ENCODE measurements at regions not wholly inside any gene's neighbourhood (a gene's known extent, or its start where the extent isn't known, plus 50 kb on each side); places are given as distances from the start of the nearest gene placed in this dataset.
A peak's percentile ranks its signal among the peaks of the same experiment; 100 is the strongest.

DNA sequence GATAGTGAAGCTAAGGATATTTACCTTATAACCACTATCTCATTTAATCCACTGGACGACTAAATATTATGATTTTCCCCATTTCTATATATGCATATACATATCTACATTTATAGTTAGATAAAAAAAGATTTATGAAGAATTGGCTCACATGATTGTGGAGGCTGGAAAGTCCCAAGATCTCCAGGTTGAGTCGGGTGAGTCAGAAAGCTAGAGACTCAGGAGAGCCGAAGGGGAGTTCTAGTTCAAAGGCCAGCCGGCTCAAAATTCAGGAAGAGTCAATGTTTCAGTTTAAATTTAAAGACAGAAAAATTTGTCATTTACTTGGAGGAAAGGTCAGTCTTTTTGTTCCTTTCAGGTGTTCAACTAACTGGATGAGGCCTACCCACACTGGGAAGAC lies 158.2 kb upstream of the CPEB2 start:
- DNase-seq: peak; percentile 10
- CTCF ChIA-PET: interaction anchor here (1.0 kb wide), 1 partner anchor 61 kb away, joined by 3 read pairs; no protein-coding TSS in a partner anchor
- Mint-ChIP-seq H3K27ac (no peak overlapping the region), H3K4me1 (ENCODE audit: low read depth) (peaks cover 13% of the 10 kb centered on the region), H3K9me3 (peaks cover 3% of the 10 kb centered on the region), H3K36me3 (ENCODE audit: low read depth) (no peaks in the 10 kb centered on the region), H3K27me3 (ENCODE audit: low read depth) (peaks cover 4% of the 10 kb centered on the region), H3K4me3 (no peak overlapping the region)
- intact Hi-C loops (cut with micrococcal nuclease): loop anchor here (5.0 kb wide), 1 partner anchor 158 kb away; the partner anchor contains the start of gene CPEB2

DNA sequence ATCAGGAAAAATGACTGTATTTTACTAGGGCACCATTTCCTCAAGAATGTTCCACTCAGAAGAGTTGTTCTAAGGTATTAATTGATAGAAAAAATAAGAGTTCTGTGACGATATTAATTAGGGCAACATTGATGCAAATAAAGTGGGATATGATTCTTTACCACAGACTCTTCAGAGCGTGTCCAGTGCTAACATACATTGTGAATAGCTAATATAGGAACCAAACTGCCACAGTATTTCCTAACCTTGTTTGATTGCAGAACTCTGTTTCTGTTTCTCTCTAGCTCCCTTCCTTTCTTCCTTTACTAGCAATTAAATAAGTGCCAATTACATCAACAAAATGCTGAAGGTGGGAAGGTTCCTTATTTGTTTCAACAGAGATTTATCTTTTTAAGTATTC lies 154.1 kb upstream of the CPEB2 start:
- H3K9me3 Mint-ChIP-seq: no peaks in the 10 kb centered on the region
- peaks cover 10% of the 10 kb centered on the region for H3K27me3 Mint-ChIP-seq (ENCODE audit: low read depth)
- CTCF ChIA-PET: interaction anchor here (0.6 kb wide), 1 partner anchor 98 kb away, joined by 3 read pairs; no protein-coding TSS in a partner anchor
- H3K4me3 Mint-ChIP-seq: no peak overlapping the region
- no peaks in the 10 kb centered on the region for H3K36me3 Mint-ChIP-seq (ENCODE audit: low read depth)
- intact Hi-C loops (cut with micrococcal nuclease): no loop called here
- H3K4me1 Mint-ChIP-seq (ENCODE audit: low read depth): peaks cover 12% of the 10 kb centered on the region
- DNase-seq: no peak
- no peak overlapping the region for H3K27ac Mint-ChIP-seq

DNA sequence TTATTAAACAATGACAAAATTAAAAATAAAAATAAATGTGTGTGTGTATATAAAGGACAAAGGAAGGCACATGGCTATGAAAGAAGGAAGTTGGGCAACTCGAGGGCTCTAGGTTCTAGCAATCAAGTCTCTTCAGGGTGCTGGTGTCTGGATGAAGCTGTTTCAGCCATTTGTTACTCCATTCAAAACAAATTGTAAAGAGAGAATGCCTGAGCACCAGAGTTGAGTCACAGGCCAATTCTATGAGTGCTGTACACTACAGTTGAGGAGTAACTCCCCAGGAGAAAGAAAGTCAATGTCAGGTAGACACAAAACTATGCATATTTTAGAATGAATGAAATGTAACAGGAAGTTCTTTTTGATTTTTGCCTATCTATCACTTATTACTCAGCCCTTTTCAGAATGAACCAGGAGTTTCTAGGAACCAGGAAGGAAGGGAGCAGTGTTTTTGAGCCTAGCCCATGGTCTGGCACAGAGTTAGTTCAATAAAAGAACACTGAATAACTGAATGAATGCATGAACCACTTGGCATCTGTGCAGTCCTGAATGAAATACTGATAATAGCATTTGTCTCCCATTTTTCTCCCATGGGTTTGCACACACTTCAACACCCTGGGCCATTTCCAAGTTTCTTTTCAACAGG lies 151.7 kb upstream of the CPEB2 start:
- peaks cover 12% of the 10 kb centered on the region for H3K27me3 Mint-ChIP-seq (ENCODE audit: low read depth)
- H3K9me3 Mint-ChIP-seq: peaks cover 5% of the 10 kb centered on the region
- no peaks in the 10 kb centered on the region for H3K36me3 Mint-ChIP-seq (ENCODE audit: low read depth)
- intact Hi-C loops (cut with micrococcal nuclease): loop anchor here (10.0 kb wide), 2 partner anchors 904 to 1196 kb away; no protein-coding TSS in a partner anchor
- CTCF ChIA-PET: no interaction called here
- peaks cover 12% of the 10 kb centered on the region for H3K4me1 Mint-ChIP-seq (ENCODE audit: low read depth)
- no peak for DNase-seq
- no peak overlapping the region for H3K27ac Mint-ChIP-seq
- no peak overlapping the region for H3K4me3 Mint-ChIP-seq

DNA sequence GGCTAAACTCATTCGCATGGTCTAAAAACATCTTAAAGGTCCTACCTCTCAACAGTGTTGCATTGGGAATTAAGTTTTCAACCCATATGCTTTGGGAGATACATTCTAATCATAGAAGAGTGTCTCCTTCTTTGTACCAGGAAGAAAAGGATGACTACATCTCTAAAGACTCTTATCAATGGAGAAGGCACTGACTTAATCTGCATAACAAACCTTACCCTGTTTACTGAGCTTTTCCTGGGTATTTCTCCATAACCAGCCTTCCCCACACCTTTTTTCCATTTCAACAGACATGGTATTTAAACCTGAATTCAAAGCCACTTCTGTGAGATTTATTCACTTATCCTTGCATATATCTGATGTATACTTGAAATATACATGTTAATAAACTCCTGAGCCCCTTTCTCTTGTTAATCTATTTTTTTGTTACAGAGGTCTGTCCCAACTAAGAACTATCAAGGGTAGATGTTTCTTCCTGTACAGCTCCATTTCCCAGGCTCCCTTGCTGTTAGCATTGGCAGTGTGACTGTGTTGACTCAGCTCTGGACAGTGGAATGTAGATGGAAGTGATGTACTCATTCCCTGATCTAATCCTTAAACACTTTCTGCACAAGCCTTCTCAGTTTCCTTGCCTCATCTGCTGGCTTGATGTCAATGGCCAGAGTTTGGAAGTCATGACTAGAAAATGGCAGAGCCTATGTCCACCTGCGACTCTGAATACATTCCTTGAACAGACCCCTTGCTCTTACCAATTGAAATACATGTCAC lies 148.9 kb upstream of the CPEB2 start:
- Mint-ChIP-seq H3K4me3 (no peak overlapping the region), H3K4me1 (ENCODE audit: low read depth) (peaks cover 31% of the 10 kb centered on the region), H3K27ac (no peak overlapping the region), H3K9me3 (peaks cover 8% of the 10 kb centered on the region), H3K36me3 (ENCODE audit: low read depth) (no peaks in the 10 kb centered on the region), H3K27me3 (ENCODE audit: low read depth) (peaks cover 12% of the 10 kb centered on the region)
- CTCF ChIA-PET: no interaction called here
- no peak for DNase-seq
- intact Hi-C loops (cut with micrococcal nuclease): loop anchor here (10.0 kb wide), 2 partner anchors 901 to 1199 kb away; no protein-coding TSS in a partner anchor

DNA sequence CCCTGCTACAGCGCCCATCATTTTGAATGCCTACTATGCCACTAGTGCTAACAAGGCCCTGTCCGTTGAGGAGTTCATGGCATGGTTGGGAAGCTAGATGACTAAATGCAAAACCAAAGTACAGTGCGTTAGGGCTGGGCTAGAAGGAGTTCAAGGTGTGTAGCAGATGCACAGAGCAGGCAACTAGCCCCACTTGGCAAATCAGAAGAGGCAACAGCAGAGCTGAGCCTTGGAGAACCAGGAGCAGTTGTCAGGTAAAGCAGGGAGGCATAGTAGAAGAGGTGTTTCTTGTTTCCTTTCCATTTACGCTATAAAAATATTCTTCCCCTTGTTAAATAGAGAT lies 146.6 kb upstream of the CPEB2 start:
- Mint-ChIP-seq H3K27me3 (ENCODE audit: low read depth) (peaks cover 17% of the 10 kb centered on the region), H3K9me3 (peaks cover 8% of the 10 kb centered on the region), H3K4me3 (no peak overlapping the region), H3K36me3 (ENCODE audit: low read depth) (no peaks in the 10 kb centered on the region), H3K27ac (peak overlapping the region; percentile 86), H3K4me1 (ENCODE audit: low read depth) (peaks cover 27% of the 10 kb centered on the region)
- DNase-seq: no peak
- CTCF ChIA-PET: interaction anchor here (0.7 kb wide), 1 partner anchor 278 kb away, joined by 3 read pairs; no protein-coding TSS in a partner anchor
- intact Hi-C loops (cut with micrococcal nuclease): loop anchor here (1.0 to 10.0 kb wide), 16 partner anchors 12 to 1201 kb away; partner anchors contain the start of genes CPEB2 and FBXL5

DNA sequence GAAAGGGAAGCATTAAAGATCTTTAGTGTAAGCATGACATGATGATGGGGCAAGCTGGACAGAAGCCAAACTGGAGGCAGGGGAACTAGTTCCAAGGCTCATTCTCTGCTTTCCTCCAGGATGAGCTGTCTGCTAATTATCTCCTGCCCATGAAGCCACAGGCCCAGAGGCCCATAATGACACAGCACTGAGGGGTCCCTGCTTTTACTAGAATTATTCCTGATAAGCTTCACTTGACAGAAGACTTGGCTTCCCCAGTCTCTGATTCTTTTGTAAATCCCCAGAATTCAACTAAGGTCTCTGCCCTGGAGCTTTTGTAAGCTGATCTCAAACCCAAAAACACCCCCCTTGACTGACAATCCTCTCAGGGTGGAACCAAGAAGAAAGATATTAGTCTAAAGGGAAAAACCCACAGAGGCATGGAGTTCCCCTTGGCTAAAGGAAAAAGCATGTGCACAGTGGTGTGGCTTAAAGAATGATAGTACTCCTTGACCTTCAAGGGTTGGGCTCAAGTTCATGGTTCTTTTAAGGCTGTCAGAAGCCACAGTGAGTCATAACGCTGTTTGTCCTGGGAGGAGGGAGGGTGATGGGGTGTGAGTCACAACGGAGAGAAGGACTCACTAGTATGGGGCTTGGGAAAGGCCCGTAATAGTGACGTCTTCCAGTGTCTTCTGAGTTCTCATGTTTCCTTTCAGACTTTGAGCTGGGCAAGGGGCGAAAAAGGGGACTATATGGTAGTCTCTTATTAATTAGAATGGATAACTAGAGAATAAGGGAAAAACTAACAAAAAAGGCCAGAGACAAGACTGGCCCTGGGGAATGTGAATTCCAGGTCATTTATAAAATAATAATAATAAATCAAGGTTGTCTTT lies 146.0 kb upstream of the CPEB2 start:
- peak; percentile 88 for DNase-seq
- peaks cover 19% of the 10 kb centered on the region for H3K27me3 Mint-ChIP-seq (ENCODE audit: low read depth)
- H3K9me3 Mint-ChIP-seq: peaks cover 8% of the 10 kb centered on the region
- H3K4me1 Mint-ChIP-seq (ENCODE audit: low read depth): peaks cover 24% of the 10 kb centered on the region
- CTCF ChIA-PET: interaction anchor here (0.7 to 1.0 kb wide), 3 partner anchors 16 to 541 kb away, joined by 3 to 4 read pairs (median 3); no protein-coding TSS in a partner anchor
- peak overlapping the region; percentile 86 for H3K27ac Mint-ChIP-seq
- intact Hi-C loops (cut with micrococcal nuclease): loop anchor here (1.0 to 10.0 kb wide), 16 partner anchors 13 to 1201 kb away; partner anchors contain the start of genes CPEB2 and FBXL5
- H3K36me3 Mint-ChIP-seq (ENCODE audit: low read depth): no peaks in the 10 kb centered on the region
- no peak overlapping the region for H3K4me3 Mint-ChIP-seq

DNA sequence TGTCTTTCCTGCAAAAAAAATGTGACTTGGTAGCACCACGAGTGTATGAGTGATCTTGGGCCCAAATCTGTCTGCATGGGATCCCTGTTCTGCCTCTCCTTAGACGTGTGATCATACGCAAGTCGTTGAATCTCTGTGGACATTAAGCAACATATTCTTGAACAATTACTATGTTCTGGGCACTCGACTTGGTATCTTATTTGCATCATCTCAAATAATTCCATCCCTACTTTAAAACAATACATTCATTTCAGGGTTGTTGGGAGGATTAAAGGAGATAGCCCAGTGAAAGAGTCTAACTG lies 145.4 kb upstream of the CPEB2 start:
- Mint-ChIP-seq H3K27me3 (ENCODE audit: low read depth) (peaks cover 21% of the 10 kb centered on the region), H3K4me1 (ENCODE audit: low read depth) (peaks cover 24% of the 10 kb centered on the region), H3K4me3 (no peak overlapping the region), H3K36me3 (ENCODE audit: low read depth) (no peaks in the 10 kb centered on the region), H3K27ac (peak overlapping the region; percentile 86), H3K9me3 (peaks cover 8% of the 10 kb centered on the region)
- CTCF ChIA-PET: interaction anchor here (1.0 kb wide), 1 partner anchor 16 kb away, joined by 3 read pairs; no protein-coding TSS in a partner anchor
- DNase-seq: no peak
- intact Hi-C loops (cut with micrococcal nuclease): loop anchor here (1.0 to 10.0 kb wide), 16 partner anchors 14 to 1202 kb away; partner anchors contain the start of genes CPEB2 and FBXL5

DNA sequence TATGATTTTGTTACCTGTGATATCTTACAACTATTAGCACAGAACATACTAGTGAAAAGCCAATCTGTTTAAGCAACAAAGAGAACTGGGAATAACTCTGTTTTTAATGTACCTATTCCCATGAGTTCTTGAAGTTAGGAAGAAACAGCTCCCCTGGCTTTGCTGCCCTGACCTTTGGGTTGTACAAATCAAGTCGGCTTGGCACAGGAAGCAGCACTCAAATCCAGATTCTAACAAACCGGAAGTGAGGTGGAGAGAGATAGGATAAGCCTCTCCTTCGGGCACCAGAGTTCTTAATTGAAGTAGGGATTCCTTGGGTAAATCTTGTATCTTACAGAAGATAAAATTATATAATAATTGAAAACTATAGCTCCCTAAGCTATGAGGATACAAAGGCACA lies 144.8 kb upstream of the CPEB2 start:
- peaks cover 24% of the 10 kb centered on the region for H3K4me1 Mint-ChIP-seq (ENCODE audit: low read depth)
- no peak overlapping the region for H3K4me3 Mint-ChIP-seq
- H3K36me3 Mint-ChIP-seq (ENCODE audit: low read depth): no peaks in the 10 kb centered on the region
- no peak overlapping the region for H3K27ac Mint-ChIP-seq
- CTCF ChIA-PET: interaction anchor here (1.0 kb wide), 1 partner anchor 15 kb away, joined by 3 read pairs; no protein-coding TSS in a partner anchor
- intact Hi-C loops (cut with micrococcal nuclease): loop anchor here (2.0 to 10.0 kb wide), 9 partner anchors 67 to 1203 kb away; partner anchors contain the start of gene FBXL5
- H3K27me3 Mint-ChIP-seq (ENCODE audit: low read depth): peaks cover 20% of the 10 kb centered on the region
- peak; percentile 12 for DNase-seq
- H3K9me3 Mint-ChIP-seq: peaks cover 8% of the 10 kb centered on the region

DNA sequence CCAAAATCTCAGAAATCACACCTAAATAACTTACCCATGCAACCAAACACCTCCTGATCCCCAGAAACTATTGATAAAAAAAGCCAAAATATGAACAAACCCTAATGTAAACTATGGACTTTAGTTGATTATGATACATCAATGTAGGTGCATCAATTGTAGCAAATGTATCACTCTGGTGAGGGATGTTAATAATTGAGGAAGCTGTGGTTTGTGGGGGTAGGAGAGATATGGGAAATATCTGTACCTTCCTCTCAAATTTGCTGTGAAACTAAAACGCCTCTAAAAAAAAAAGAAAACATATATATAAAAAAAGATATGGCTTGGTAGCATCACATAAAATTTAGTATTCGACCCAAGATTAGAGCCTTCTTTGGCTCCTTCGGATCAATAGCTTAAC lies 144.3 kb upstream of the CPEB2 start:
- Mint-ChIP-seq H3K4me1 (ENCODE audit: low read depth) (peaks cover 24% of the 10 kb centered on the region), H3K27ac (no peak overlapping the region), H3K4me3 (no peak overlapping the region), H3K9me3 (peaks cover 8% of the 10 kb centered on the region), H3K27me3 (ENCODE audit: low read depth) (peaks cover 20% of the 10 kb centered on the region), H3K36me3 (ENCODE audit: low read depth) (no peaks in the 10 kb centered on the region)
- no peak for DNase-seq
- CTCF ChIA-PET: no interaction called here
- intact Hi-C loops (cut with micrococcal nuclease): loop anchor here (2.0 to 10.0 kb wide), 9 partner anchors 67 to 1203 kb away; partner anchors contain the start of gene FBXL5

DNA sequence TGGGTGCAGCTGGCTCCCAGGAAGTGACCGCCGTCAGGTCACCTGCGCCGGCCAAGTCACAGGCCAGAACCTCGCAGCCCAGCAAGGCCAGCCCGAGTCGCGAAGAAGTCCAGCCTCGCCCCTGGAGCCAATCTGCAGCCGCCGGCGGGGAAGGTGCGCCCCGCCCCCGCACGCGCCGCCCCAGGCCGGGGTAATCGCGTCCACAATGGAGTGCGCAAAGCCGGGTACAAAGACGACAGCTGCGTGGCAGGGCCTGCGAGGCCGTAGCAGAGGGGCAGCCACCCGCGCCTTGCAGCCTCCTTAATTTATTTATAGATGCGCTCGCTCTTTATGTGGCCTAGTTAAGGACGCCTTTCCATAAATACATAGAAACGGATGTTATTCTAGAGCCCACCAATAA lies 139.4 kb upstream of the CPEB2 start:
- Mint-ChIP-seq H3K4me1 (ENCODE audit: low read depth) (no peaks in the 10 kb centered on the region), H3K27ac (no peak overlapping the region), H3K9me3 (no peaks in the 10 kb centered on the region), H3K27me3 (ENCODE audit: low read depth) (peaks cover 37% of the 10 kb centered on the region), H3K4me3 (no peak overlapping the region), H3K36me3 (ENCODE audit: low read depth) (no peaks in the 10 kb centered on the region)
- CTCF ChIA-PET: no interaction called here
- intact Hi-C loops (cut with micrococcal nuclease): no loop called here
- DNase-seq: no peak

DNA sequence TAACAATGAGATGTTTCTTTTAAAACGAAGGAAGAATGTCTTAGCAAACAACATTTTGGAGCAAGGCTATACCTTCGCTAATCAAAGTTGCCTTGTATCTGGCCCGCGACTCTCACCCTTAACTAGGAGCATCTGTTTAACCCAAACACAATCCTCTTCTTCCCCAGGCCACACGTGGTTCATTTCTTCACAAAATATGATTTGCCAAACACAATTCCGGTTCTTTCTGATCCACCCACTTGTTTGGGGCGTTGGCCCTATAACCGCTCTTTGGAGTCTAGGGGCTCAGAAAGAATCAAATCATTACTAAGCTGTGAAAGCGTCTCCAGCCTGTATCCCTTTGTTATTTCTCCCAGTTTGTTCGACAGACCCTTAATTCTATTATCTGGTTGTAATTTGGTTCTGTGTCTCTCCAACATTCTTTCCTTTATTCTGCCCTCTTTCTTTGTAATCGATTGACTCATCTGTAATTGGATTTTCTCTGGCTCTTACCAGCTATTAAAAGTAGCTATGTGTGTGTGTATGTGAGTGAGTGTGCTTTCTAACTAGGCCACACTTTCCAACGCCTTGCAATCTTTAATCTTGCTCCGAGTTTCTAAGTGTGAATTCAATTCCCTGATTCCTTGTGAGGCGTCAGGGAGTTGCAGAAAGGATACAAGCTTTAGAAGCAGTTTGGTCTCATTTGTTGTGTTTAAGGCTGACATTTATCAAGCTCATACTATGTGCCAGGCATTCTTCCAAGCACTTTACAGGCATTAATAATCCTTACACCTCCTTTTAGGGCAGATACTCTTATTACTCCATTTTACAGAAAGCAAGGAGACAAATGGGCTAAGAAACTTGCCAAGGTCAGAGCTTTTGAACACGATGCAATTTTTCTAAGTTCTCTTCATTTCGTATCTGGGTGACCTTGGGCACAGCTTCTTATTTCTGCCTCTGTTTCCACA lies 138.6 kb upstream of the CPEB2 start:
- Mint-ChIP-seq H3K36me3 (ENCODE audit: low read depth) (no peaks in the 10 kb centered on the region), H3K4me3 (no peak overlapping the region), H3K27me3 (ENCODE audit: low read depth) (peaks cover 37% of the 10 kb centered on the region), H3K27ac (no peak overlapping the region), H3K9me3 (no peaks in the 10 kb centered on the region), H3K4me1 (ENCODE audit: low read depth) (no peaks in the 10 kb centered on the region)
- intact Hi-C loops (cut with micrococcal nuclease): no loop called here
- CTCF ChIA-PET: interaction anchor here (0.8 kb wide), 1 partner anchor 334 kb away, joined by 3 read pairs; no protein-coding TSS in a partner anchor
- DNase-seq: no peak
